ENCODE measurements at regions not wholly inside any gene's neighbourhood (a gene's known extent, or its start where the extent isn't known, plus 50 kb on each side); places are given as distances from the start of the nearest gene placed in this dataset.

DNA sequence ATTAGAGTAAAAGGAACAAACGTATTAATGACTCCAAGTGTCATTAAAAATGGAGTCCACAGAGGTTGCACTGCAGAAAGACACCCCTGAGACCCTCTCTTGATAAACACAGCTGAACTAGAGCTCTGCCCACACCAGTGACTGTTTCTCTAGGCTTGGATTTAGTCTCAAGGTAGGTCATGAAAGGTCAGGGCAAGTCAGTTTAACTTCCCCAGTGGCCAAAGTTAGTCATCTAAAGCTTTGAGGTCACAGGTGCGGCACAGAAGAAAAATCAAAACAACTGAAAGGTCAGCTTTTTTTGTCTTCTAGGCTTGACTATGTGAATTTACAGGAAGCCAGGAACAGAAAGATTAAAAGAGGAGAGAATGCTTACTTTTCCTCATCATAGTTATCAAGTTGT is 749.6 kb downstream of the RAB28 start:
- TF ChIP-seq, protein P1, sequence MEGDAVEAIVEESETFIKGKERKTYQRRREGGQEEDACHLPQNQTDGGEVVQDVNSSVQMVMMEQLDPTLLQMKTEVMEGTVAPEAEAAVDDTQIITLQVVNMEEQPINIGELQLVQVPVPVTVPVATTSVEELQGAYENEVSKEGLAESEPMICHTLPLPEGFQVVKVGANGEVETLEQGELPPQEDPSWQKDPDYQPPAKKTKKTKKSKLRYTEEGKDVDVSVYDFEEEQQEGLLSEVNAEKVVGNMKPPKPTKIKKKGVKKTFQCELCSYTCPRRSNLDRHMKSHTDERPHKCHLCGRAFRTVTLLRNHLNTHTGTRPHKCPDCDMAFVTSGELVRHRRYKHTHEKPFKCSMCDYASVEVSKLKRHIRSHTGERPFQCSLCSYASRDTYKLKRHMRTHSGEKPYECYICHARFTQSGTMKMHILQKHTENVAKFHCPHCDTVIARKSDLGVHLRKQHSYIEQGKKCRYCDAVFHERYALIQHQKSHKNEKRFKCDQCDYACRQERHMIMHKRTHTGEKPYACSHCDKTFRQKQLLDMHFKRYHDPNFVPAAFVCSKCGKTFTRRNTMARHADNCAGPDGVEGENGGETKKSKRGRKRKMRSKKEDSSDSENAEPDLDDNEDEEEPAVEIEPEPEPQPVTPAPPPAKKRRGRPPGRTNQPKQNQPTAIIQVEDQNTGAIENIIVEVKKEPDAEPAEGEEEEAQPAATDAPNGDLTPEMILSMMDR (IDR thresholded peaks at IDR 0.05): no peak
- no peak for TF ChIP-seq POLR2A (IDR thresholded peaks at IDR 0.05)

Data from heart left ventricle (tissue), 13 donors.